ENCODE measurements at regions not wholly inside any gene's neighbourhood (a gene's known extent, or its start where the extent isn't known, plus 50 kb on each side); places are given as distances from the start of the nearest gene placed in this dataset. TPM values are rescaled to one million over a fixed set of nuclear protein-coding genes. Genes with fewer than 3 reads are reported as not detected.

DNA sequence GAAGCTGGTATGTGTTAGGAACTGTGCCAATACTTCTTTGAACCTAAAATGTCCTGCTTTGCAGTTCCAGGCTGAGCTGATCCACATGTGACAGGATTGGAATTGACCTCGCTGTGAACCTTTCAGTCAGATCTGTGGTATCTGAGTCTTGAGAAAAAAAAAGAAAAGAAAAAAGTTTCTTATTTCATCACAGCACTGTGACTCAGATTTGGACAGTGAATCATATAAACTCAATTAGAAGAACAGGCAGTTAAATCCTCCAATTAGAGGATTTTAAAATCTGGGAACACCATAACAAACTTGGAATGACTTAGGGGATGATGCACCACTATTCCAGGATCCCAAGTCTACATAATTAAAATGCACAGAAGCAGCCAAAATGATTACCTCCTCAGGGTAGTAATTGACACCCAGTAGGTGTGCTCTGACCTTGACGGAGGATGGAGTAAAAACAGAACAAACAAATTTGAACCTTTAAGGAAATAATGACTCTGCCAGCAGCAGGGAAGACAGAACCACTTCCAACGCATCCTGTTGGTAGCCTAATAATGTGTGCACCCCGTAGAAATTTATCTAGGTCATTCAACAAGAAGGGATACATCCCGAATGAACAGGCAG lies 57.8 kb upstream of the RAI14 start:
- no peak for DNase-seq (ENCODE audit: low spot score)
- peak; percentile 85 for ATAC-seq (ENCODE audit: low FRiP score)
- TF ChIP-seq, protein P1, sequence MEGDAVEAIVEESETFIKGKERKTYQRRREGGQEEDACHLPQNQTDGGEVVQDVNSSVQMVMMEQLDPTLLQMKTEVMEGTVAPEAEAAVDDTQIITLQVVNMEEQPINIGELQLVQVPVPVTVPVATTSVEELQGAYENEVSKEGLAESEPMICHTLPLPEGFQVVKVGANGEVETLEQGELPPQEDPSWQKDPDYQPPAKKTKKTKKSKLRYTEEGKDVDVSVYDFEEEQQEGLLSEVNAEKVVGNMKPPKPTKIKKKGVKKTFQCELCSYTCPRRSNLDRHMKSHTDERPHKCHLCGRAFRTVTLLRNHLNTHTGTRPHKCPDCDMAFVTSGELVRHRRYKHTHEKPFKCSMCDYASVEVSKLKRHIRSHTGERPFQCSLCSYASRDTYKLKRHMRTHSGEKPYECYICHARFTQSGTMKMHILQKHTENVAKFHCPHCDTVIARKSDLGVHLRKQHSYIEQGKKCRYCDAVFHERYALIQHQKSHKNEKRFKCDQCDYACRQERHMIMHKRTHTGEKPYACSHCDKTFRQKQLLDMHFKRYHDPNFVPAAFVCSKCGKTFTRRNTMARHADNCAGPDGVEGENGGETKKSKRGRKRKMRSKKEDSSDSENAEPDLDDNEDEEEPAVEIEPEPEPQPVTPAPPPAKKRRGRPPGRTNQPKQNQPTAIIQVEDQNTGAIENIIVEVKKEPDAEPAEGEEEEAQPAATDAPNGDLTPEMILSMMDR (IDR thresholded peaks at IDR 0.05): no peak

DNA sequence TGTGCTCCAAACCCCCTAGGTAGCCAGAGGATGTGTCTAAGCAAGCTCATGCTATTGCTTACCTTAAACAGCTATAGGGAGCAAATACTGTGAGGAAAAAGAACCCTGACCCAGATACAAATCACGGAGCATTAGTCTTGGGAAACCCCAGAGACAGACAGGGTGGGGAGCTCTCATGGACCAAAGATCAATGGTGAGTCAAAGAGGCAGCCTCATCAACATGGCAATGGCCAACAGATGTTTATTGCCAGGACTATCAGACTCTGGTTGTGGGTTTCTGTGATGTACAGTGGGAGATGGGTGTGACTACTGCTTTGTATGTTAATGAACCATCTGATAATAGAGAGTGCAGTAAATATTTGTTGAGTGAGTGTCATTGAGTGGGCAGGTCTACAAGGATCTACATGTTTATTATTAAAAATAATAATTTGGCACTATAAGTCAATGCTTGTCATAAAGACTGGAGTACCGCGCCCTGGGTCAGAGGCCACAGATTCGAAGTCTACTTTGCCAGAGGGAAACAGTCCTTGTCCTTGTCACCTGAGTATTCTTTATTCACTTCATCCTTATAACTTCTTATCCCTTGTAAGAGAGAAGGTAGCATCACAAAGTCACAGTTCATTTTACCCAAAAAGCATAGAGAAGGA lies 56.5 kb upstream of the RAI14 start:
- TF ChIP-seq, protein P1 (IDR thresholded peaks at IDR 0.05): no peak
- ATAC-seq (ENCODE audit: low FRiP score) (no peak), DNase-seq (ENCODE audit: low spot score) (no peak)

DNA sequence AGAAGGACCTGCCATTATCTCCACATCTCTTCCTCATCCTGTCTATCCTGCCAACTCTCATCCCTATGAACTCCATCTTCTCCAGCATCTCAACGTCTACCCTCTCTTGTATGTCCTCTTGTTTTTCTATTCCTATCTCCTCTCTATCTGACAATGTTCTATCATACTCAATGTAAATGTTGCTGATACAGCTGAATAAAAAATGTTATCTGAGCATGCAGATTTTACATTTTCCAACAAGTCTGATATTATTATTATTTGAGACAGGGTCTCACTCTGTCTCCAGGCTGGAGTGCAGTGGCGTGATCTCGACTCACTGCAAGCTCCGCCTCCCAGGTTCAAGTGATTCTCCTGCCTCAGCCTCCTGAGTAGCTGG lies 56.0 kb upstream of the RAI14 start:
- DNase-seq (ENCODE audit: low spot score) (no peak), ATAC-seq (ENCODE audit: low FRiP score) (no peak)
- TF ChIP-seq, protein P1 (IDR thresholded peaks at IDR 0.05): no peak

DNA sequence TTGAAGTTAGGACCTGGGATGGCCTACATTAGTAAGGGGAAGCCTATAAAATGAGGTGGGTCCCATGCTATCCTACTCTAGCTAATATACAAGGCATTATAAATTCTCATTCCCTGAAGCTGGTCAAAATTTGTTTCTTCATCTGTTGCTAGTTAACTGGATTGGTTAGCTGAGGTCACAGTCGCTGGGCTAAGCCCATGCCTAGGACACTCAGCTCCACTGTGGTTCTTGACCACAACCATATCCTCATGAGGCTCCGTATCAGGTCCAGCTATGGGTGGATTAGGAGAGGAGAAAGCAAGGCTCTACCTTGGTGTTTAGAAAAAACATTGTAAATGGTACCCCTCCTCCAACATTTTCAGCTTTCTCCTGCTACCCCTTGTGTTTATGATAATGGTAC lies 52.8 kb upstream of the RAI14 start:
- no peak for ATAC-seq (ENCODE audit: low FRiP score)
- TF ChIP-seq, protein P1 (IDR thresholded peaks at IDR 0.05): no peak
- no peak for DNase-seq (ENCODE audit: low spot score)

DNA sequence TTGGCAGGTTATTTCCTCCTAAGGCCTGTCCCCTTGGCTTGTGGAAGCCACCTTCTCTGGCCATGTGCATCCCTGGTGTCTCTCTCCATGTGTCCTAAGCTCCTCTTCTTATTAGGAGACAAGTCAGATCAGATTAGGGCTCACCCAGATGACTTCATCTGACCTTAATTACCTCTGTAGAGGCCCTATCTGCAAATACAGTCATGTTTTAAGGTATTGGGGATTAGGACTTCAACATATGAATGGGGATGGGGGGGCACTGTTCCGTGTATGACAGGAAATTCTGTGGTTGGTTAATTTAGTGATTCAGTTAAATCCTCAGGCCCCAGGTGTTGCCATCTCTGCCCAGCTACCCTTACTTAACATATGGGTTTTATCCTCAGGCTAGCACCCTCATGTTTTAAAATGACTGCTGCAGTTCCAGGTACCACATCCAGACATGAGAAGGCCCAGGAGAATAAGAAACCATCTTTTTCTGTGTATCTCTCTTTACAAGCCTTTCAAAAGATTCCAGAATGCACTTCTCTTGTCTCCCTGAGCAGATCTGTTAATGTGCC lies 51.9 kb upstream of the RAI14 start:
- TF ChIP-seq, protein P1 (IDR thresholded peaks at IDR 0.05): no peak
- ATAC-seq (ENCODE audit: low FRiP score): no peak
- no peak for DNase-seq (ENCODE audit: low spot score)

DNA sequence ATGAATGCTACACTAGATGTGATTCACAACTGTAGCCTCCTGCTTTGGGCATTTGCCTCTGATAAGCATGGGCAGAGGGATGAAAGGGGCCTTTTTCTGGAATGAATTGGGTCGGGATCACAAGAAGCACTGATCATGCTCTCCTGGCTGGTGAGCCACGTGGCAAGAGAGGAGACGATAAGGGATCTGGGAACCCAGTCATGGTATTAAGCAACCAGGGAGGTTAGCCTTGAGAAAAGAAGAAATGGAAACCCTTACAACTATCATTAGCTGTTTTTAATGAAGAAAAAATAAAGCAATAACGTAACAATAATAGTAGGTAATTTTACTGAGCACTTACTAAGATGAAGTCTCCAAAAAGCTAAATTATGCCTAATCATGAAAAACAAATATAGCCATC lies 50.0 kb upstream of the RAI14 start:
- ATAC-seq (ENCODE audit: low FRiP score): no peak
- DNase-seq (ENCODE audit: low spot score): no peak
- TF ChIP-seq, protein P1 (IDR thresholded peaks at IDR 0.05): no peak

Small RNA genes in the stretch of these regions (small RNA-seq; reads per million reads assigned to genes)
- gene AC139792.3: not detected
